ENCODE measurements at regions not wholly inside any gene's neighbourhood (a gene's known extent, or its start where the extent isn't known, plus 50 kb on each side); places are given as distances from the start of the nearest gene placed in this dataset.

GRCh38 chrX:145694048-145694447, 123.6 kb upstream of the SLITRK2 start:
- in situ Hi-C loops (cut with MboI): no loop called here

More at GRCh38 chrX:145694048-145694447, 123.6 kb upstream of the SLITRK2 start:
- TF ChIP-seq ZNF639 (CRISPR knock-in tag; conservative IDR thresholded peaks at IDR 0.05 in 1 of 2, IDR thresholded peaks at IDR 0.05 in 1 of 2) (no peak), DLX4 (CRISPR knock-in tag; IDR thresholded peaks at IDR 0.05) (no peak), ZNF444 (CRISPR knock-in tag; IDR thresholded peaks at IDR 0.05) (no peak), NCOA6 (IDR thresholded peaks at IDR 0.05) (no peak), SP2 (IDR thresholded peaks at IDR 0.05; ENCODE audit: extremely low read depth, low read depth, low read length, poor library complexity, severe bottlenecking) (no peak), RBM25 (IDR thresholded peaks at IDR 0.05; ENCODE audit: low read depth, low read length, severe bottlenecking) (no peak), AFF4 (CRISPR knock-in tag; IDR thresholded peaks at IDR 0.05) (no peak), ZNF143 (CRISPR knock-in tag; IDR thresholded peaks at IDR 0.05) (no peak)
- no peaks in the 10 kb centered on the region for H3K9me3 ChIP-seq (replicated peaks; ENCODE audit: control insufficient read depth, insufficient read depth, low read depth, low read length)
- H3K27ac ChIP-seq (ENCODE audit: extremely low read depth, low read depth, low read length): no peak overlapping the region
- no peak for FAIRE-seq
- no peaks in the 10 kb centered on the region for H3K9me1 ChIP-seq (ENCODE audit: control insufficient read depth, insufficient read depth, low read length)
- CTCF ChIA-PET (ENCODE audit: low intra/inter-chr PET ratio): no interaction called here
- 0% methylated on average over 3 of the region's 3 CpGs for WGBS (ENCODE audit: insufficient coverage, low coverage, missing lambda C conversion rate)
- no peaks in the 10 kb centered on the region for H3K79me2 ChIP-seq (ENCODE audit: control insufficient read depth, insufficient read depth, low read length)
- H3K4me2 ChIP-seq (ENCODE audit: insufficient read depth, low read length): no peak overlapping the region
- no peak for DNase-seq (ENCODE audit: extremely low read depth in 1 of 4, low spot score in 3 of 4)
- H3K36me3 ChIP-seq (ENCODE audit: control insufficient read depth, insufficient read depth, low read length): no peaks in the 10 kb centered on the region
- H2AFZ ChIP-seq (ENCODE audit: low read depth, low read length): no peak overlapping the region
- intact Hi-C loops (cut with micrococcal nuclease): no loop called here
- H3K4me1 ChIP-seq (replicated peaks in 1 of 2; ENCODE audit: control insufficient read depth in 2 of 2, insufficient read depth in 2 of 2, low read length in 2 of 2): no peaks in the 10 kb centered on the region
- no peaks in the 10 kb centered on the region for H4K20me1 ChIP-seq (replicated peaks; ENCODE audit: control insufficient read depth, insufficient read depth, low read length)
- no peak overlapping the region for H3K4me3 ChIP-seq
- H3K27me3 ChIP-seq (ENCODE audit: control insufficient read depth in 2 of 2, insufficient read depth in 2 of 2, low read length in 2 of 2): no peaks in the 10 kb centered on the region
- POLR2A ChIA-PET: no interaction called here
- no TSS peak for BruUV-seq (replicated peaks)
- ATAC-seq: no peak
- H3K9ac ChIP-seq (ENCODE audit: insufficient read depth in 1 of 2, low read depth in 2 of 2, low read length in 2 of 2): no peak overlapping the region
